SU-DHL-6 (cell line): ENCODE measurements at regions not wholly inside any gene's neighbourhood (a gene's known extent, or its start where the extent isn't known, plus 50 kb on each side); places are given as distances from the start of the nearest gene placed in this dataset.
"Not testable (repeated sequence)": the region's sequence is repeated elsewhere in the genome, so short reads cannot be mapped to it uniquely, and the experiment has no call there.

Source experiments
- H2AFZ ChIP-seq: fragments of 200-600 bp; sonication (generic); 2 replicates; pipeline ENCODE4 v1.6.1; 2014; ENCODE audit warnings: low read depth, mild to moderate bottlenecking, moderate library complexity, mixed read lengths, antibody characterized with exemption, low read length; ENCODE audit not compliant: severe bottlenecking
- H3F3A ChIP-seq: fragments of 200-600 bp; shearing (Covaris generic); 2 replicates; pipeline ENCODE4 v1.6.0; 2016; ENCODE audit warnings: antibody characterized with exemption, mild to moderate bottlenecking; ENCODE audit not compliant: insufficient read depth
- H3K27ac ChIP-seq: fragments of 200-600 bp; sonication (generic); 2 replicates; pipeline ENCODE4 v1.5.1; 2016; ENCODE audit warnings: low read depth, mild to moderate bottlenecking, low read length, moderate library complexity, mixed read lengths
- H3K27me3 ChIP-seq: fragments of 200-600 bp; sonication (generic), shearing (Covaris generic); 2 replicates; pipeline ENCODE4 v1.6.0; 2014; ENCODE audit warnings: mild to moderate bottlenecking, low read length
- H3K36me3 ChIP-seq: fragments of 200-600 bp; sonication (generic); 2 replicates; pipeline ENCODE4 v1.6.1; 2014; ENCODE audit warnings: mild to moderate bottlenecking, low read length, mixed read lengths
- H3K4me2 ChIP-seq: fragments of 300-600, 200-600 bp; shearing (Covaris generic), sonication (generic); 2 replicates; pipeline ENCODE4 v1.6.0; 2014; ENCODE audit warnings: low read length, low read depth, mild to moderate bottlenecking; ENCODE audit not compliant: poor library complexity, severe bottlenecking
- H3K4me3 ChIP-seq: fragments of 200-600 bp; sonication (generic); 2 replicates; pipeline ENCODE4 v1.5.1; 2014; ENCODE audit warnings: antibody characterized with exemption, low read length, mild to moderate bottlenecking, mixed read lengths; ENCODE audit not compliant: insufficient read depth, poor library complexity, severe bottlenecking
- H3K79me2 ChIP-seq: fragments of 200-600 bp; sonication (generic); 2 replicates; pipeline ENCODE4 v1.6.1; 2014; ENCODE audit warnings: mild to moderate bottlenecking, low read length, moderate library complexity; ENCODE audit not compliant: insufficient read depth
- H3K9ac ChIP-seq: fragments of 200-600 bp; sonication (generic); 2 replicates; pipeline ENCODE4 v1.7.0; 2014; ENCODE audit warnings: mild to moderate bottlenecking, low read length
- H3K9me2 ChIP-seq: fragments of 200-600 bp; sonication (generic); replicated peaks from 2 replicates; pipeline ENCODE4 v1.6.1; 2014; ENCODE audit warnings: low read length; ENCODE audit not compliant: insufficient read depth
- H3K9me3 ChIP-seq: fragments of 200-600 bp; sonication (generic); 2 replicates; pipeline ENCODE4 v1.6.1; 2014; ENCODE audit warnings: low read length, mixed read lengths; ENCODE audit not compliant: insufficient read depth
- H4K20me1 ChIP-seq: fragments of 200-600 bp; sonication (generic); 2 replicates; pipeline ENCODE4 v1.6.1; 2014; ENCODE audit warnings: low read depth, mild to moderate bottlenecking, antibody characterized with exemption, low read length, moderate library complexity, mixed read lengths
- EZH2phosphoT487 ChIP-seq: fragments of 200-600 bp; sonication (generic), shearing (Covaris generic); conservative IDR thresholded peaks from 2 replicates; pipeline ENCODE4 v1.6.1; 2018; ENCODE audit warnings: mild to moderate bottlenecking, antibody characterized with exemption, low read length, moderate library complexity, mixed read lengths
- TF ChIP-seq, protein P1 (sequence below): fragments of 200-600 bp; sonication (generic); IDR thresholded peaks from one replicate; pipeline ENCODE4 v1.5.1; 2017; ENCODE audit warnings: antibody characterized with exemption, mild to moderate bottlenecking, low read length, moderate library complexity; ENCODE audit not compliant: insufficient read depth, poor library complexity, severe bottlenecking

DNA sequence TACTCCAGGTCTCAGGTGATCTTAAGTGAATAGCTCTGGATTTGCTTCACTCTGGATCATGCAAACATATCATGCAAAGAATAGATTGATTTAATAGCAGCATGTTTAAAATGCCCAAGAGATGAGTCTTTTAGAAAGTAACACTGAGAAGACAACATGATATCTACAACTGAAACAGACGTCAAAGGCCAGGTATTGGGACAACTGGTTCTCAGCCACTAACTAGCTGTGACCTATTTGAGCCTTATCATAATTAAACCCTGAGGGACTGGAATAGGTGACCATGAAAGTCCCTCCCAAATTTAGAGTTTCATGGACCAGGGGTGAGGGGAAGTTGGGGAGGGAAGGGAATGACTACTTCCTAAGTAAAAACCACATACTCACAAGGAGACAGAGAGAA lies 95.7 kb downstream of the NIBAN1 start:
- TF ChIP-seq, protein P1, sequence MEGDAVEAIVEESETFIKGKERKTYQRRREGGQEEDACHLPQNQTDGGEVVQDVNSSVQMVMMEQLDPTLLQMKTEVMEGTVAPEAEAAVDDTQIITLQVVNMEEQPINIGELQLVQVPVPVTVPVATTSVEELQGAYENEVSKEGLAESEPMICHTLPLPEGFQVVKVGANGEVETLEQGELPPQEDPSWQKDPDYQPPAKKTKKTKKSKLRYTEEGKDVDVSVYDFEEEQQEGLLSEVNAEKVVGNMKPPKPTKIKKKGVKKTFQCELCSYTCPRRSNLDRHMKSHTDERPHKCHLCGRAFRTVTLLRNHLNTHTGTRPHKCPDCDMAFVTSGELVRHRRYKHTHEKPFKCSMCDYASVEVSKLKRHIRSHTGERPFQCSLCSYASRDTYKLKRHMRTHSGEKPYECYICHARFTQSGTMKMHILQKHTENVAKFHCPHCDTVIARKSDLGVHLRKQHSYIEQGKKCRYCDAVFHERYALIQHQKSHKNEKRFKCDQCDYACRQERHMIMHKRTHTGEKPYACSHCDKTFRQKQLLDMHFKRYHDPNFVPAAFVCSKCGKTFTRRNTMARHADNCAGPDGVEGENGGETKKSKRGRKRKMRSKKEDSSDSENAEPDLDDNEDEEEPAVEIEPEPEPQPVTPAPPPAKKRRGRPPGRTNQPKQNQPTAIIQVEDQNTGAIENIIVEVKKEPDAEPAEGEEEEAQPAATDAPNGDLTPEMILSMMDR: no peak
- TF ChIP-seq EZH2phosphoT487: no peak
- H3K4me2 ChIP-seq: no peak overlapping the region
- no peaks in the 10 kb centered on the region for H3K36me3 ChIP-seq
- H3K79me2 ChIP-seq: no peaks in the 10 kb centered on the region
- no peaks in the 10 kb centered on the region for H3K27me3 ChIP-seq
- H3K4me3 ChIP-seq: no peak overlapping the region
- no peaks in the 10 kb centered on the region for H3F3A ChIP-seq
- no peak overlapping the region for H3K9ac ChIP-seq
- H3K9me2 ChIP-seq: no peaks in the 10 kb centered on the region
- no peak overlapping the region for H2AFZ ChIP-seq
- H3K9me3 ChIP-seq: no peaks in the 10 kb centered on the region
- no peak overlapping the region for H3K27ac ChIP-seq
- no peaks in the 10 kb centered on the region for H4K20me1 ChIP-seq

DNA sequence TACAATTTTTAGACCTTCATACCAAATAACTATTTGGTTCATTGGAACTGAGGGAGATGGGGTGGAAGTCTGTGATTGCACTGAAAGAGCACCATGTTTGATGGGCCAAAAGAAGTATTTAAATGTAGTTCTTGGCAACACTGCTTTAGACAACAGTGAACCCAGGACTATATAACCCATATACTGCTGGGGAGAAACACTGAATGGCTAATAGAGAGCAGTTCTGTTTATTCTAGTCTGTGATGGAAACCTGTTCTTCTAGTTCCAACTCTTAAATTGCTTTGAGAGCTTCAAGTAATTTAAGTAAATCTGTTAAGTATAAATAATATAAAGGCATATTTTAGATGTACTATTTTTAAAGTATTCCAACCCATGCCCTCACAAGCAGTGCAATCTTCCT lies 96.3 kb downstream of the NIBAN1 start:
- Histone ChIP-seq H3K27ac (no peak overlapping the region), H3K9me3 (no peaks in the 10 kb centered on the region), H3K79me2 (no peaks in the 10 kb centered on the region), H3K36me3 (no peaks in the 10 kb centered on the region), H3K4me2 (no peak overlapping the region), H3K9ac (no peak overlapping the region), H3K9me2 (no peaks in the 10 kb centered on the region), H3K27me3 (no peaks in the 10 kb centered on the region), H2AFZ (no peak overlapping the region), H4K20me1 (no peaks in the 10 kb centered on the region), H3F3A (no peaks in the 10 kb centered on the region), H3K4me3 (no peak overlapping the region)
- TF ChIP-seq, protein P1: no peak
- no peak for TF ChIP-seq EZH2phosphoT487

DNA sequence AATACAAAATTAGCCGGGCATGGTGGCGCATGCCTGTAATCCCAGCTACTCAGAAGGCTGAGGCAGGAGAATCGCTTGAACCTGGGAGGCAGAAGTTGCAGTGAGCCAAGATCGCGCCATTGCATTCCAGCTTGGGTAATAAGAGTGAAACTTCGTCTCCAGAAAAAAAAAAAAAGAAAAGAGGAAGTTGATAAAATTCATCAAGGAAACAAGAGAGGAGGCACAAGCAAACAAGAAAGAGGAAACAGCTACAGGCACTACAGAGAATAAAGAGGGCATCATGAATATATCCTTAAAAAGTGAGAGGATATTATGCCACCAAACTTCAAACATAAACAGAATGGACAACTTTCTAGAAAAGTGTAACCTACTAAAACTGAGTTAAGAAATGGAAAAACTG lies 98.3 kb downstream of the NIBAN1 start:
- H3K9me3 ChIP-seq, H3K9me2 ChIP-seq, H4K20me1 ChIP-seq, H3K4me2 ChIP-seq, H3K36me3 ChIP-seq, H2AFZ ChIP-seq, H3K79me2 ChIP-seq, H3K27me3 ChIP-seq, H3K9ac ChIP-seq, H3K4me3 ChIP-seq, H3K27ac ChIP-seq, H3F3A ChIP-seq: not testable (repeated sequence)

DNA sequence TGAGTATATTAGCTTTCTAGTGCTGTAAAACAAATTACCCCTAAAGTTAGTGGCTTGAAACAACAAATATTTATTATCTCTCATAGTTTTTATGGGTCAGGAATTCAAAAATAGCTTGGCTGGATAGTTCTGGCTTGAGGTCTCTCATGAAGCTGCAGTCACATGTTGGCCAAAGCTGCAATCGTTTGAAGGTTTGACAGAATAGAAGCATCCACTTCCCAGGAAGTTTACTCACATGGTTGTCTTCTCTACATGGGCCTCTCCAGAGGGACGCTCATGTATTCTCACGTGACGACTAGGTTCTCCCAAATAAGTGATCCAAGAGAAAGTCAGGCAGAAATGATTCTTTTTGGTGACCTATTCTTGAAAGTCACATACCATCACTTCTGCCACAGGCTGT lies 99.1 kb downstream of the NIBAN1 start:
- Histone ChIP-seq H3K9ac (no peak overlapping the region), H3K79me2 (no peaks in the 10 kb centered on the region), H3K4me2 (no peak overlapping the region), H3K9me3 (no peaks in the 10 kb centered on the region), H2AFZ (no peak overlapping the region), H4K20me1 (no peaks in the 10 kb centered on the region), H3K9me2 (no peaks in the 10 kb centered on the region), H3F3A (no peaks in the 10 kb centered on the region), H3K36me3 (no peaks in the 10 kb centered on the region), H3K4me3 (no peak overlapping the region), H3K27me3 (no peaks in the 10 kb centered on the region), H3K27ac (no peak overlapping the region)
- no peak for TF ChIP-seq EZH2phosphoT487
- TF ChIP-seq, protein P1: no peak
